H9 (cell line): ENCODE measurements at regions not wholly inside any gene's neighbourhood (a gene's known extent, or its start where the extent isn't known, plus 50 kb on each side); places are given as distances from the start of the nearest gene placed in this dataset.

Experiments
- DNase-seq: peaks from one replicate; pipeline ENCODE4 v3.0.0-alpha.2; 2017
- H2AFZ ChIP-seq: one replicate; pipeline ENCODE4 v1.6.1; 2013; ENCODE audit warnings: mild to moderate bottlenecking, low read length, control low read depth, moderate library complexity
- H2AK5ac ChIP-seq: 2 replicates; pipeline ENCODE4 v1.6.1; 2013; ENCODE audit warnings: low read length, control low read depth, mixed read lengths; ENCODE audit not compliant: insufficient read length
- H2BK120ac ChIP-seq: one replicate; pipeline ENCODE4 v1.6.1; 2013; ENCODE audit warnings: low read depth, mild to moderate bottlenecking, low read length, control low read depth, inconsistent platforms; ENCODE audit not compliant: poor library complexity, severe bottlenecking
- H2BK12ac ChIP-seq: 2 replicates; pipeline ENCODE4 v1.6.1; 2013; ENCODE audit warnings: low read length, control low read depth, mixed read lengths, low read depth; ENCODE audit not compliant: insufficient read length
- H2BK15ac ChIP-seq: 2 replicates; pipeline ENCODE4 v1.6.1; 2013; ENCODE audit warnings: low read depth, low read length, control low read depth
- H2BK20ac ChIP-seq: one replicate; pipeline ENCODE4 v1.6.1; 2013; ENCODE audit warnings: low read depth, mild to moderate bottlenecking, low read length, control low read depth, inconsistent platforms; ENCODE audit not compliant: poor library complexity, severe bottlenecking
- H2BK5ac ChIP-seq: 2 replicates; pipeline ENCODE4 v1.6.1; 2013; ENCODE audit warnings: low read length, control low read depth, mixed read lengths; ENCODE audit not compliant: insufficient read length
- H3K14ac ChIP-seq: 2 replicates; pipeline ENCODE4 v1.6.1; 2013; ENCODE audit warnings: low read length, control low read depth; ENCODE audit not compliant: insufficient read depth
- H3K18ac ChIP-seq: 2 replicates; pipeline ENCODE4 v1.6.1; 2013; ENCODE audit warnings: low read depth, mild to moderate bottlenecking, mixed read lengths, low read length, control low read depth; ENCODE audit not compliant: insufficient read length
- H3K23ac ChIP-seq: 2 replicates; pipeline ENCODE4 v1.6.1; 2013; ENCODE audit warnings: low read length, control low read depth, mixed read lengths, low read depth; ENCODE audit not compliant: insufficient read length
- H3K23me2 ChIP-seq: 2 replicates; pipeline ENCODE4 v1.6.1; 2013; ENCODE audit warnings: low read depth, mild to moderate bottlenecking, mixed read lengths, low read length, control low read depth; ENCODE audit not compliant: insufficient read length, poor library complexity, severe bottlenecking
- H3K27ac ChIP-seq: 2 replicates; pipeline ENCODE4 v1.5.1; 2013; ENCODE audit warnings: low read length, control low read depth, mixed read lengths, low read depth; ENCODE audit not compliant: insufficient read length
- H3K27me3 ChIP-seq: 2 replicates; pipeline ENCODE4 v1.6.1; 2013; ENCODE audit warnings: low read length, control low read depth, inconsistent platforms; ENCODE audit not compliant: insufficient read depth
- H3K4ac ChIP-seq: 2 replicates; pipeline ENCODE4 v1.6.1; 2013; ENCODE audit warnings: low read depth, mild to moderate bottlenecking, control low read depth, inconsistent platforms, low read length, moderate library complexity
- H3K4me1 ChIP-seq: 2 replicates; pipeline ENCODE4 v1.6.1; 2013; ENCODE audit warnings: low read length, control low read depth, inconsistent platforms; ENCODE audit not compliant: insufficient read depth
- H3K4me2 ChIP-seq: 2 replicates; pipeline ENCODE4 v1.6.1; 2013; ENCODE audit warnings: low read length, control low read depth, mixed read lengths; ENCODE audit not compliant: insufficient read length, insufficient read depth
- H3K56ac ChIP-seq: 2 replicates; pipeline ENCODE4 v1.6.1; 2013; ENCODE audit warnings: low read depth, mild to moderate bottlenecking, mixed read lengths, low read length, control low read depth; ENCODE audit not compliant: insufficient read length
- H3K79me1 ChIP-seq: 2 replicates; pipeline ENCODE4 v1.6.1; 2013; ENCODE audit warnings: low read depth, mild to moderate bottlenecking, moderate library complexity, low read length, control low read depth, inconsistent platforms; ENCODE audit not compliant: insufficient read depth, poor library complexity, severe bottlenecking
- H3K79me2 ChIP-seq: 2 replicates; pipeline ENCODE4 v1.6.1; 2013; ENCODE audit warnings: low read length, control low read depth, inconsistent platforms; ENCODE audit not compliant: insufficient read depth
- H3K9ac ChIP-seq: 2 replicates; pipeline ENCODE4 v1.6.1; 2013; ENCODE audit warnings: low read length, control low read depth, mixed read lengths; ENCODE audit not compliant: insufficient read length; ENCODE audit errors: extremely low read depth
- H3K9me3 ChIP-seq: one replicate; pipeline ENCODE4 v1.6.1; 2013; ENCODE audit warnings: low read depth, low read length, inconsistent platforms; ENCODE audit not compliant: control insufficient read depth
- H3T11ph ChIP-seq: one replicate; pipeline ENCODE4 v1.6.1; 2013; ENCODE audit warnings: mild to moderate bottlenecking, low read length, control low read depth, inconsistent platforms
- H4K20me1 ChIP-seq: one replicate; pipeline ENCODE4 v1.6.1; 2013; ENCODE audit not compliant: control insufficient read depth, insufficient read length, insufficient read depth
- H4K5ac ChIP-seq: 2 replicates; pipeline ENCODE4 v1.6.1; 2013; ENCODE audit warnings: low read depth, mild to moderate bottlenecking, mixed read lengths, low read length, control low read depth; ENCODE audit not compliant: insufficient read length
- H4K8ac ChIP-seq: replicated peaks from 2 replicates; pipeline ENCODE4 v1.6.1; 2013; ENCODE audit warnings: low read length, control low read depth, mixed read lengths, low read depth; ENCODE audit not compliant: insufficient read length
- H4K91ac ChIP-seq: 2 replicates; pipeline ENCODE4 v1.6.1; 2013; ENCODE audit warnings: low read depth, mild to moderate bottlenecking, moderate library complexity, mixed read lengths, low read length, control low read depth; ENCODE audit not compliant: insufficient read length
- H3K27ac Mint-ChIP-seq, 3 experiments: 2 replicates in 2 of 3; 3 replicates in 1 of 3; pipeline ENCODE4 v1.8.0; 2020 to 2021; ENCODE audit warnings: mixed read lengths in 3 of 3, mild to moderate bottlenecking in 1 of 3, moderate library complexity in 1 of 3
- H3K27me3 Mint-ChIP-seq: 2 replicates; pipeline ENCODE4 v1.8.0; 2021; ENCODE audit warnings: low read depth, mild to moderate bottlenecking, moderate library complexity, mixed read lengths
- H3K36me3 Mint-ChIP-seq, 3 experiments: 2 replicates in 2 of 3; 3 replicates in 1 of 3; pipeline ENCODE4 v1.8.0; 2020 to 2021; ENCODE audit warnings: low read depth in 3 of 3, mixed read lengths in 3 of 3; ENCODE audit not compliant: insufficient read depth in 1 of 3
- H3K4me1 Mint-ChIP-seq, 2 experiments: 2 replicates each; pipeline ENCODE4 v1.8.0; 2020; ENCODE audit warnings: mixed read lengths in 2 of 2
- H3K4me3 Mint-ChIP-seq, 2 experiments: 2 replicates in 1 of 2; 3 replicates in 1 of 2; pipeline ENCODE4 v1.8.0; 2020 to 2021; ENCODE audit warnings: mild to moderate bottlenecking in 2 of 2, mixed read lengths in 2 of 2, moderate library complexity in 1 of 2
- H3K9me3 Mint-ChIP-seq, 2 experiments: 2 replicates in 1 of 2; 3 replicates in 1 of 2; pipeline ENCODE4 v1.8.0; 2020; ENCODE audit warnings: mild to moderate bottlenecking in 2 of 2, mixed read lengths in 2 of 2, moderate library complexity in 1 of 2
- WGBS: extraction: QIAGEN DNeasy Blood & Tissue Kit; methylation state at CpG from one replicate; pipeline ENCODE4 v1.1.7; 2013; ENCODE audit warnings: missing lambda C conversion rate, low lambda C conversion rate, mixed read lengths; ENCODE audit not compliant: insufficient read length; ENCODE audit errors: extremely low coverage; 5-methylcytosine and 5-hydroxymethylcytosine counted together
- TF ChIP-seq, protein P1 (sequence below): fragments of 200-600 bp; sonication (generic); conservative IDR thresholded peaks from 3 replicates; pipeline ENCODE4 v1.8.0; 2021; ENCODE audit warnings: antibody characterized with exemption, mild to moderate bottlenecking

DNA sequence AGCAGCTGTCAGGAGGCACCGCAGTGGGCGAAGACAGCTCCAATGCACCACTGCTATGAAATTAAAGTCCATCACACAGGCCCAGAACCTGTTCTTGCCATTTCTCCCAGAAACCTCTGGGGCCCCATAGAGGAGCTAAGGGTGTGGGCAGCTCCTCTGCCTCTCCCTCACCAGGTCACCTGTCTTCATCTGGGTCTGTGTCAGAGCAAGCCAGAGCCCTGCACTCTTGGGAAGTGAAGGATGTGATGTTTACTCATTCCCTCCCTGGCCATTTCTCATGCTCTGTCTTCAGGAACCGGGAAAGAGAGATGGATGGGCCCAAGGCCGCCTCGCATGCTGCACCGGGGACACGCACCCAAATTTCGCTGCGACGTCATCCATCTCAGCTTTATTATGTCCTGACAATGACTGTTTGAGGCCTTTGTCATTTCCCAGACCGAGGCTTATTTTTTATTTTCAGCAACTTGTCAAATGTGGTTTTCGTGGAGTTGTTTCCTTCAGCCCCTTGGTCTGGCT lies 216.1 kb downstream of the NPHP4 start:
- no peak overlapping the region for H4K5ac ChIP-seq
- no peak overlapping the region for H2BK15ac ChIP-seq
- H3K4me1 ChIP-seq: no peaks in the 10 kb centered on the region; the same call in 1 of the 2 replicates
- H3K27me3 Mint-ChIP-seq: peaks cover 11% of the 10 kb centered on the region
- no peaks in the 10 kb centered on the region for H3K79me2 ChIP-seq
- H3K23ac ChIP-seq: no peak overlapping the region
- no peaks in the 10 kb centered on the region for H3K23me2 ChIP-seq
- peaks cover 0 to 6% of the 10 kb centered on the region in 2 experiments; a peak in 2 of 5 replicates for H3K9me3 Mint-ChIP-seq
- H4K91ac ChIP-seq: no peak overlapping the region
- no CpG with 5 or more reads among the region's 12 CpGs for whole genome bisulfite sequencing
- no peak overlapping the region for H3K14ac ChIP-seq
- H3K27ac Mint-ChIP-seq: no peak overlapping the region
- TF ChIP-seq, protein P1, sequence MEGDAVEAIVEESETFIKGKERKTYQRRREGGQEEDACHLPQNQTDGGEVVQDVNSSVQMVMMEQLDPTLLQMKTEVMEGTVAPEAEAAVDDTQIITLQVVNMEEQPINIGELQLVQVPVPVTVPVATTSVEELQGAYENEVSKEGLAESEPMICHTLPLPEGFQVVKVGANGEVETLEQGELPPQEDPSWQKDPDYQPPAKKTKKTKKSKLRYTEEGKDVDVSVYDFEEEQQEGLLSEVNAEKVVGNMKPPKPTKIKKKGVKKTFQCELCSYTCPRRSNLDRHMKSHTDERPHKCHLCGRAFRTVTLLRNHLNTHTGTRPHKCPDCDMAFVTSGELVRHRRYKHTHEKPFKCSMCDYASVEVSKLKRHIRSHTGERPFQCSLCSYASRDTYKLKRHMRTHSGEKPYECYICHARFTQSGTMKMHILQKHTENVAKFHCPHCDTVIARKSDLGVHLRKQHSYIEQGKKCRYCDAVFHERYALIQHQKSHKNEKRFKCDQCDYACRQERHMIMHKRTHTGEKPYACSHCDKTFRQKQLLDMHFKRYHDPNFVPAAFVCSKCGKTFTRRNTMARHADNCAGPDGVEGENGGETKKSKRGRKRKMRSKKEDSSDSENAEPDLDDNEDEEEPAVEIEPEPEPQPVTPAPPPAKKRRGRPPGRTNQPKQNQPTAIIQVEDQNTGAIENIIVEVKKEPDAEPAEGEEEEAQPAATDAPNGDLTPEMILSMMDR: no peak
- H3K56ac ChIP-seq: no peak overlapping the region
- no peaks in the 10 kb centered on the region for H3K9me3 ChIP-seq
- no peak overlapping the region for H3K4me2 ChIP-seq
- no peak overlapping the region for H2BK20ac ChIP-seq
- no peak overlapping the region for H3K9ac ChIP-seq
- no peak overlapping the region for H3K4ac ChIP-seq
- H3K4me3 Mint-ChIP-seq: no peak overlapping the region
- no peaks in the 10 kb centered on the region for H3K79me1 ChIP-seq
- no peak overlapping the region for H2BK5ac ChIP-seq
- no peak overlapping the region for H3T11ph ChIP-seq
- DNase-seq: no peak
- peaks cover 0 to 7% (median 0%) of the 10 kb centered on the region in 3 experiments; a peak in 2 of 7 replicates for H3K36me3 Mint-ChIP-seq
- H4K8ac ChIP-seq: no peak overlapping the region
- H3K18ac ChIP-seq: no peak overlapping the region
- peaks cover 12 to 20% of the 10 kb centered on the region in 2 experiments for H3K4me1 Mint-ChIP-seq
- H2AK5ac ChIP-seq: no peak overlapping the region
- H2BK120ac ChIP-seq: no peak overlapping the region
- H4K20me1 ChIP-seq: no peaks in the 10 kb centered on the region
- H3K27ac ChIP-seq: no peak overlapping the region
- no peaks in the 10 kb centered on the region for H3K27me3 ChIP-seq
- H2BK12ac ChIP-seq: no peak overlapping the region
- no peak overlapping the region for H2AFZ ChIP-seq
